CD4-positive, alpha-beta T cell (primary cell): ENCODE measurements at regions not wholly inside any gene's neighbourhood (a gene's known extent, or its start where the extent isn't known, plus 50 kb on each side); places are given as distances from the start of the nearest gene placed in this dataset.

Experiments used
- ATAC-seq: fragments of 200-7000 bp; cut with Tn5 transposase; one replicate; pipeline ENCODE4 v1.10.0; 2022; ENCODE audit warnings: mild to moderate bottlenecking; ENCODE audit not compliant: poor library complexity
- CTCF ChIA-PET: fragments of 350-600 bp; sonication (Branson Sonifier 250); formaldehyde crosslinking; loops from one replicate; lab custom pipeline; 2021; ENCODE audit warnings: antibody characterized with exemption, inconsistent platforms; lab: Charles Lee
- POLR2A ChIA-PET: fragments of 350-600 bp; sonication (Branson Sonifier 250); formaldehyde crosslinking; loops from one replicate; lab custom pipeline; 2021; ENCODE audit warnings: antibody characterized with exemption, inconsistent platforms; lab: Charles Lee
- DNase-seq, 14 experiments: peaks; one replicate each; pipeline ENCODE4 v3.0.0-alpha.2; 2013 to 2020; ENCODE audit warnings: mixed read lengths in 2 of 14
- H3K27ac ChIP-seq, 2 donors: one replicate each; pipeline versions ENCODE4 v1.5.1 to v1.7.0; 2013; ENCODE audit warnings: low read length in 2 of 2, low read depth in 1 of 2, mild to moderate bottlenecking in 1 of 2
- H3K27me3 ChIP-seq, 2 experiments: 1 replicate in 1 of 2; 2 replicates in 1 of 2; pipeline versions ENCODE4 v1.6.1 to v1.7.0; 2013; ENCODE audit warnings: low read length in 2 of 2, control low read depth in 1 of 2, mild to moderate bottlenecking in 1 of 2, moderate library complexity in 1 of 2; ENCODE audit not compliant: insufficient read depth in 2 of 2, control insufficient read depth in 1 of 2
- H3K36me3 ChIP-seq: one replicate; pipeline ENCODE4 v1.6.1; 2013; ENCODE audit warnings: low read length, control low read depth; ENCODE audit not compliant: insufficient read depth
- H3K4me1 ChIP-seq: one replicate; pipeline ENCODE4 v1.6.1; 2013; ENCODE audit warnings: low read length, control low read depth; ENCODE audit not compliant: insufficient read depth
- H3K4me3 ChIP-seq: one replicate; pipeline ENCODE4 v1.5.1; 2013; ENCODE audit warnings: mild to moderate bottlenecking, low read length, moderate library complexity
- H3K9me3 ChIP-seq, 2 experiments: 1 replicate in 1 of 2; 2 replicates in 1 of 2; pipeline versions ENCODE4 v1.6.1 to v1.7.0; 2013; ENCODE audit warnings: low read length in 2 of 2, mild to moderate bottlenecking in 2 of 2, control low read depth in 1 of 2, moderate library complexity in 1 of 2; ENCODE audit not compliant: control insufficient read depth in 1 of 2, insufficient read depth in 1 of 2
- H3K27ac Mint-ChIP-seq: one replicate; pipeline ENCODE4 v1.8.0; 2020; ENCODE audit warnings: mixed read lengths
- H3K27me3 Mint-ChIP-seq: one replicate; pipeline ENCODE4 v1.8.0; 2021; ENCODE audit warnings: mixed read lengths
- H3K36me3 Mint-ChIP-seq: one replicate; pipeline ENCODE4 v1.8.0; 2021; ENCODE audit warnings: low read depth, mixed read lengths
- H3K4me1 Mint-ChIP-seq: one replicate; pipeline ENCODE4 v1.8.0; 2021; ENCODE audit warnings: low read depth, mixed read lengths
- H3K4me3 Mint-ChIP-seq: one replicate; pipeline ENCODE4 v1.8.0; 2020; ENCODE audit warnings: mild to moderate bottlenecking, mixed read lengths
- H3K9me3 Mint-ChIP-seq: one replicate; pipeline ENCODE4 v1.8.0; 2020; ENCODE audit warnings: mixed read lengths
- intact Hi-C, 2 experiments: fragments of 100-400 bp; cut with DNase I in 1 of 2; cut with micrococcal nuclease in 1 of 2; formaldehyde crosslinking; loops; one replicate each; pipeline versions ENCODE4 v1.15.1 to v1.9.0; 2023 to 2025; cut with DNase I, micrococcal nuclease
- TF ChIP-seq, protein P1 (sequence below): fragments of 200-600 bp; IDR thresholded peaks from one replicate; pipeline ENCODE4 v1.8.0; 2022; ENCODE audit warnings: antibody characterized with exemption, mild to moderate bottlenecking

DNA sequence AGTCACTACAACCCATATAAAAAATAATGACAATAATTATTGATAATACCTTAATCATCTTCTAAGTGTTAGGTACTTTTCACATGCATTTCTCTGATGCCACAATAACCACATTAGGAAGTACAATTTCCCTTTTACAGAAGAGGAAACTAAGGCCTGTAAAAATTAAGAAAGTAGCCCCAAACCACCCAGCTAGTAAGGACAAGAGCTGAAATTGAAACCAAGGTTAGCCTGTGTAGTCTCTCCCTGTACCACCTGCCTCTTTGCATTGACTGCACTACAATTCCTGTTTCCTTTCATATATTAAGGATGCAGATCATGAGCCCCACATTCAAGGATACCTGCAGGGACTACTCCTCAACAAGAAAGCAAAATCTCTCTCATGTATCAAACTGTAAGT, 288.8 kb downstream of the GPATCH2 start:
- no peak overlapping the region for H3K27ac ChIP-seq
- no peaks in the 10 kb centered on the region for H3K4me1 ChIP-seq
- H3K9me3 ChIP-seq: peaks cover 0 to 3% of the 10 kb centered on the region in 2 experiments
- Mint-ChIP-seq H3K4me3 (no peak overlapping the region), H3K36me3 (no peaks in the 10 kb centered on the region), H3K27ac (no peak overlapping the region), H3K4me1 (no peaks in the 10 kb centered on the region), H3K9me3 (peaks cover 4% of the 10 kb centered on the region), H3K27me3 (no peaks in the 10 kb centered on the region)
- ATAC-seq: no peak
- H3K27me3 ChIP-seq: no peaks in the 10 kb centered on the region
- no peaks in the 10 kb centered on the region for H3K36me3 ChIP-seq
- DNase-seq: no peak
- CTCF ChIA-PET: interaction anchor here (1.0 kb wide), 1 partner anchor 19 kb away, joined by 3 read pairs; no protein-coding TSS in a partner anchor
- TF ChIP-seq, protein P1, sequence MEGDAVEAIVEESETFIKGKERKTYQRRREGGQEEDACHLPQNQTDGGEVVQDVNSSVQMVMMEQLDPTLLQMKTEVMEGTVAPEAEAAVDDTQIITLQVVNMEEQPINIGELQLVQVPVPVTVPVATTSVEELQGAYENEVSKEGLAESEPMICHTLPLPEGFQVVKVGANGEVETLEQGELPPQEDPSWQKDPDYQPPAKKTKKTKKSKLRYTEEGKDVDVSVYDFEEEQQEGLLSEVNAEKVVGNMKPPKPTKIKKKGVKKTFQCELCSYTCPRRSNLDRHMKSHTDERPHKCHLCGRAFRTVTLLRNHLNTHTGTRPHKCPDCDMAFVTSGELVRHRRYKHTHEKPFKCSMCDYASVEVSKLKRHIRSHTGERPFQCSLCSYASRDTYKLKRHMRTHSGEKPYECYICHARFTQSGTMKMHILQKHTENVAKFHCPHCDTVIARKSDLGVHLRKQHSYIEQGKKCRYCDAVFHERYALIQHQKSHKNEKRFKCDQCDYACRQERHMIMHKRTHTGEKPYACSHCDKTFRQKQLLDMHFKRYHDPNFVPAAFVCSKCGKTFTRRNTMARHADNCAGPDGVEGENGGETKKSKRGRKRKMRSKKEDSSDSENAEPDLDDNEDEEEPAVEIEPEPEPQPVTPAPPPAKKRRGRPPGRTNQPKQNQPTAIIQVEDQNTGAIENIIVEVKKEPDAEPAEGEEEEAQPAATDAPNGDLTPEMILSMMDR: no peak
- POLR2A ChIA-PET: no interaction called here
- H3K4me3 ChIP-seq: no peak overlapping the region
- intact Hi-C loops: no loop called here

DNA sequence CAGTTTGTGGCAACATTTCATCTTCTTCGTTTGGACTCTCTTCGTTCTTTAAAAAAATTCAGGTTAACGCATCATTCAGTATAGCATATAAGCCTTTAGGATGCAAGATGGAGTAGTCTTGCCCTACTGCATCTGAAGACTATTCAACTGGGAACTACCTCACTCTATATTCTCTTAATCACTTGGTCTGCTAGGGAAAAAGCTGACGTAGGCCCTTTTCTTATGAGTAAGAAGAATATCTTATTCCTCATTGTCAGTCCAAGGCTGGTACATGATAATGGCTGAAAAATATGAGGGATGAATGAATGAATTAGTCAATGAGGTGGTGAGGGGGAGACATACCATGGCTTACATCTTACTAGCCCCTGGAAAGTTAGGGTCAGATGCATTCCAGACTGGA, 294.2 kb downstream of the GPATCH2 start:
- H3K27me3 ChIP-seq: no peaks in the 10 kb centered on the region
- Mint-ChIP-seq H3K27ac (no peak overlapping the region), H3K4me3 (no peak overlapping the region), H3K27me3 (no peaks in the 10 kb centered on the region), H3K36me3 (no peaks in the 10 kb centered on the region), H3K4me1 (no peaks in the 10 kb centered on the region), H3K9me3 (peaks cover 7% of the 10 kb centered on the region)
- TF ChIP-seq, protein P1: no peak
- H3K36me3 ChIP-seq: no peaks in the 10 kb centered on the region
- no peak overlapping the region for H3K4me3 ChIP-seq
- POLR2A ChIA-PET: no interaction called here
- no peaks in the 10 kb centered on the region for H3K9me3 ChIP-seq
- H3K27ac ChIP-seq: no peak overlapping the region
- H3K4me1 ChIP-seq: no peaks in the 10 kb centered on the region
- no peak for DNase-seq
- no peak for ATAC-seq
- CTCF ChIA-PET: no interaction called here
- intact Hi-C loops: no loop called here

DNA sequence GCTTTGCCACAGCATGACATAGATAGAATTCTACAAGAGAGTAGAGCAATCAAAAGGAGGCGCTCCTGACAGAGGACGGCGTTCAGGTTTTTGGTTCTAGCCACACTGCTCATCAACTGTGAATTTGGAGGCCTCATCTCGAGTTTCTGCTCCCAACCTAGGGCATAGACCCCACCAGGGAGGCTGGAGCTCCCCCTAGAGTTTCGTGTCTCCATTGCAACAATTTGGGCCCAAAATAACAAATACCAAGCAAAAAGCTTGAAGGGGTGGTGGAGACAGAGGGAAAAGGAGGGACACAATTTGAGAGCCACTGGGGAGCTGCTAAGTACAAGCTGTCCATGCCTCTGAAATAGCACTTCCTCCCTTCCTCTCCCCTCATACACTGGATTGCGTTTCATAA, 297.0 kb downstream of the GPATCH2 start:
- Mint-ChIP-seq H3K27ac (no peak overlapping the region), H3K4me3 (no peak overlapping the region), H3K4me1 (no peaks in the 10 kb centered on the region), H3K9me3 (peaks cover 7% of the 10 kb centered on the region), H3K27me3 (no peaks in the 10 kb centered on the region), H3K36me3 (no peaks in the 10 kb centered on the region)
- no peak for DNase-seq
- intact Hi-C loops: no loop called here
- POLR2A ChIA-PET: no interaction called here
- Histone ChIP-seq H3K27ac (no peak overlapping the region), H3K9me3 (peaks cover 0 to 5% of the 10 kb centered on the region in 2 experiments), H3K27me3 (no peaks in the 10 kb centered on the region), H3K36me3 (no peaks in the 10 kb centered on the region), H3K4me3 (no peak overlapping the region), H3K4me1 (no peaks in the 10 kb centered on the region)
- no peak for ATAC-seq
- TF ChIP-seq, protein P1: no peak
- CTCF ChIA-PET: no interaction called here
